Psoas muscle (tissue), 7 donors: ENCODE measurements at regions not wholly inside any gene's neighbourhood (a gene's known extent, or its start where the extent isn't known, plus 50 kb on each side); places are given as distances from the start of the nearest gene placed in this dataset.
"Not testable (repeated sequence)": the region's sequence is repeated elsewhere in the genome, so short reads cannot be mapped to it uniquely, and the experiment has no call there.

Experiments
- ATAC-seq, 4 donors: fragments of 200-7000 bp; cut with Tn5 transposase; one replicate each; pipeline ENCODE4 v1.9.1; 2020; ENCODE audit warnings: moderate library complexity in 3 of 4, mild to moderate bottlenecking in 2 of 4
- DNase-seq, 2 donors: peaks; one replicate each; pipeline ENCODE4 v3.0.0-alpha.2; 2020
- H3K27ac ChIP-seq: fragments of 200-600 bp; one replicate; pipeline ENCODE4 v1.8.0; 2022
- H3K27me3 ChIP-seq, 3 donors: fragments of 200-600 bp in 1 of 3; one replicate each; pipeline versions ENCODE4 v1.6.1 to v1.8.0; 2013 to 2022; ENCODE audit warnings: low read length in 2 of 3, mild to moderate bottlenecking in 2 of 3, moderate library complexity in 1 of 3; ENCODE audit not compliant: insufficient read depth in 3 of 3
- H3K36me3 ChIP-seq, 2 donors: fragments of 200-600 bp in 1 of 2; one replicate each; pipeline versions ENCODE4 v1.6.1 to v1.8.0; 2013 to 2022; ENCODE audit warnings: low read depth in 1 of 2, mild to moderate bottlenecking in 1 of 2, moderate library complexity in 1 of 2; ENCODE audit not compliant: insufficient read depth in 1 of 2
- H3K4me1 ChIP-seq: fragments of 200-600 bp; one replicate; pipeline ENCODE4 v1.8.0; 2022
- H3K4me3 ChIP-seq: fragments of 200-600 bp; one replicate; pipeline ENCODE4 v1.8.0; 2022; ENCODE audit warnings: mild to moderate bottlenecking
- H3K9me3 ChIP-seq: fragments of 200-600 bp; one replicate; pipeline ENCODE4 v1.8.0; 2022
- CTCF ChIP-seq: fragments of 200-600 bp; IDR thresholded peaks from one replicate; pipeline ENCODE4 v1.8.0; 2022; ENCODE audit warnings: antibody characterized with exemption
- WGBS, 3 donors: extraction: QIAGEN DNeasy Blood & Tissue Kit; methylation state at CpG; one replicate each; pipeline versions ENCODE4 v1.1.6 to v1.1.7; 2013; 5-methylcytosine and 5-hydroxymethylcytosine counted together
- intact Hi-C, 2 donors: fragments of 100-400 bp; cut with DNase I; formaldehyde crosslinking; loops; one replicate each; pipeline versions ENCODE4 v1.11.0 to v1.14.2; 2022
- donor health status: healthy with polysubstance abuse.
- donor health status: DM: no; HTN: no; CAD: no; lungs with moderate emphysema.
- donor health status: Bipolar disorder and iron deficiency.
- donor health status: healthy.
- donor health status: DM: yes; HTN: yes; CAD: no.
- donor health status: DM: no; HTN: no; CAD: no.
- donor health status: DM: yes; HTN: yes; CAD: no.

GRCh38 chr21:19540287-19540686, 1136.7 kb upstream of the TMPRSS15 start:
- Histone ChIP-seq H3K4me3 (no peak overlapping the region), H3K9me3 (no peaks in the 10 kb centered on the region), H3K27ac (no peak overlapping the region), H3K36me3 (no peaks in the 10 kb centered on the region), H3K4me1 (no peaks in the 10 kb centered on the region), H3K27me3 (no peaks in the 10 kb centered on the region)
- ATAC-seq (no peak), DNase-seq (no peak)
- no peak for TF ChIP-seq CTCF
- intact Hi-C loops = no loop called here
- WGBS, 3 donors = 73 to 75% (median 74%) methylated on average over 2 of the region's 2 CpGs

- no peaks in the 10 kb centered on the region for H3K36me3 ChIP-seq
- no peaks in the 10 kb centered on the region for H3K27me3 ChIP-seq
- H3K9me3 ChIP-seq = no peaks in the 10 kb centered on the region
- ATAC-seq = no peak
- H3K4me3 ChIP-seq = no peak overlapping the region
- DNase-seq = no peak
- H3K4me1 ChIP-seq = no peaks in the 10 kb centered on the region
- 61 to 73% (median 65%) methylated on average over 2 of the region's 2 CpGs for WGBS, 3 donors
- no peak overlapping the region for H3K27ac ChIP-seq
- no peak for TF ChIP-seq CTCF
- intact Hi-C loops = no loop called here
Measured at GRCh38 chr21:19541602-19542001, 1138.0 kb upstream of the TMPRSS15 start.

GRCh38 chr21:19544493-19544892, 1140.9 kb upstream of the TMPRSS15 start:
- H3K27ac ChIP-seq, H3K9me3 ChIP-seq, DNase-seq, H3K27me3 ChIP-seq, intact Hi-C loops, ATAC-seq, H3K4me3 ChIP-seq, H3K36me3 ChIP-seq, H3K4me1 ChIP-seq: not testable (repeated sequence)
- WGBS, 3 donors = 42 to 51% (median 43%) methylated on average over 4 of the region's 4 CpGs

GRCh38 chr21:19547951-19548840, 1144.6 kb upstream of the TMPRSS15 start:
- no peaks in the 10 kb centered on the region for H3K36me3 ChIP-seq
- no peak overlapping the region for H3K4me3 ChIP-seq
- H3K9me3 ChIP-seq = no peaks in the 10 kb centered on the region
- ATAC-seq = no peak
- 60 to 71% (median 70%) methylated on average over 7 of the region's 7 CpGs for WGBS, 3 donors
- H3K27me3 ChIP-seq = no peaks in the 10 kb centered on the region
- no peak for DNase-seq
- no peak overlapping the region for H3K27ac ChIP-seq
- intact Hi-C loops = no loop called here
- TF ChIP-seq CTCF = no peak
- H3K4me1 ChIP-seq = no peaks in the 10 kb centered on the region

GRCh38 chr21:19553919-19554615, 1150.5 kb upstream of the TMPRSS15 start:
- Histone ChIP-seq H3K27me3 (no peaks in the 10 kb centered on the region), H3K27ac (no peak overlapping the region), H3K4me1 (no peaks in the 10 kb centered on the region), H3K36me3 (no peaks in the 10 kb centered on the region), H3K4me3 (no peak overlapping the region), H3K9me3 (no peaks in the 10 kb centered on the region)
- intact Hi-C loops = no loop called here
- no peak for TF ChIP-seq CTCF
- no peak for ATAC-seq
- WGBS, 3 donors = 12 to 25% (median 18%) methylated on average over 2 of the region's 2 CpGs
- no peak for DNase-seq
